Natural killer cell (primary cell): ENCODE measurements at regions not wholly inside any gene's neighbourhood (a gene's known extent, or its start where the extent isn't known, plus 50 kb on each side); places are given as distances from the start of the nearest gene placed in this dataset.

Experiments
- ATAC-seq, 3 donors: fragments of 150-1000 bp in 2 of 3; fragments of 200-7000 bp in 1 of 3; cut with Tn5 transposase; 1 replicate in 1 of 3; 2 replicates in 2 of 3; pipeline ENCODE4 v1.10.0; 2021; ENCODE audit warnings: mild to moderate bottlenecking in 2 of 3, moderate library complexity in 2 of 3
- DNase-seq, 2 donors: peaks; one replicate each; pipeline versions ENCODE4 v3.0.0 to v3.0.0-alpha.2; 2013 to 2021; ENCODE audit warnings: mixed read lengths in 1 of 2
- H3K27ac ChIP-seq: one replicate; pipeline ENCODE4 v1.5.1; 2013; ENCODE audit warnings: mild to moderate bottlenecking, low read length
- H3K27me3 ChIP-seq: one replicate; pipeline ENCODE4 v1.6.1; 2013; ENCODE audit warnings: low read length; ENCODE audit not compliant: control insufficient read depth, insufficient read depth
- H3K36me3 ChIP-seq: one replicate; pipeline ENCODE4 v1.6.1; 2013; ENCODE audit warnings: low read length; ENCODE audit not compliant: control insufficient read depth, insufficient read depth
- H3K4me1 ChIP-seq: one replicate; pipeline ENCODE4 v1.6.1; 2013; ENCODE audit warnings: low read length; ENCODE audit not compliant: control insufficient read depth, insufficient read depth
- H3K4me3 ChIP-seq: one replicate; pipeline ENCODE4 v1.5.1; 2013; ENCODE audit warnings: low read length
- H3K9me3 ChIP-seq: one replicate; pipeline ENCODE4 v1.6.1; 2013; ENCODE audit warnings: low read length; ENCODE audit not compliant: control insufficient read depth, insufficient read depth
- H3K27ac Mint-ChIP-seq, 2 donors: one replicate each; pipeline ENCODE4 v1.8.0; 2022; ENCODE audit warnings: mild to moderate bottlenecking in 2 of 2, mixed read lengths in 2 of 2, moderate library complexity in 1 of 2
- H3K27me3 Mint-ChIP-seq, 2 donors: one replicate each; pipeline ENCODE4 v1.8.0; 2022; ENCODE audit warnings: low read depth in 2 of 2, mixed read lengths in 2 of 2
- H3K36me3 Mint-ChIP-seq: one replicate; pipeline ENCODE4 v1.8.0; 2022; ENCODE audit warnings: mixed read lengths
- H3K4me1 Mint-ChIP-seq, 2 donors: one replicate each; pipeline ENCODE4 v1.8.0; 2022; ENCODE audit warnings: mixed read lengths in 2 of 2
- H3K4me3 Mint-ChIP-seq: one replicate; pipeline ENCODE4 v1.8.0; 2022; ENCODE audit warnings: mild to moderate bottlenecking, moderate library complexity, mixed read lengths
- H3K9me3 Mint-ChIP-seq, 2 donors: one replicate each; pipeline ENCODE4 v1.8.0; 2022; ENCODE audit warnings: mixed read lengths in 2 of 2
- CTCF ChIP-seq: fragments of 200-600 bp; IDR thresholded peaks from one replicate; pipeline ENCODE4 v1.8.0; 2022; ENCODE audit warnings: antibody characterized with exemption
- WGBS: methylation state at CpG from one replicate; pipeline ENCODE4 v1.1.7; 2013; ENCODE audit warnings: missing lambda C conversion rate; ENCODE audit not compliant: insufficient coverage; 5-methylcytosine and 5-hydroxymethylcytosine counted together
- intact Hi-C: fragments of 100-400 bp; cut with micrococcal nuclease; formaldehyde crosslinking; loops from one replicate; pipeline ENCODE4 v1.14.2; 2022

DNA sequence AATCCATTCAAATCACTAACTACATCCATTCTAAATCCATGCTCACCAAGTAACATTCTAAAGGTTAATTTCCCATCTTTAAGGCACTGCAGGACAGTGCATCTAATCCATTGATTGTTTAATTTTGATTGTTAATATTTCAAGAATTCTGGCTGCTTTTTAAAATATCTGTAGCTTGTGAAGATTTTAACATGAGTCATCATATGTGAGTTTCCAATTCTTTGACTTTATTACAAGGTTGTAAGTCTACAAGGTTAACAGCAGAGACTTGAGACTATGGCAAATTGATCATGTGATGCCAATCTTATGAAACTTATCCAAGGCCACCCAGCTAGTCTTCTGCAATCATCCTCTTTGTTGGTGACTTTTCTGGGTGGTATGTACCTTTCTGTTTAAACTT lies 349.2 kb upstream of the ZC3H15 start:
- ATAC-seq (no peak), DNase-seq (no peak)
- Histone ChIP-seq H3K4me1 (no peaks in the 10 kb centered on the region), H3K27ac (no peak overlapping the region), H3K27me3 (no peaks in the 10 kb centered on the region), H3K4me3 (no peak overlapping the region), H3K36me3 (no peaks in the 10 kb centered on the region), H3K9me3 (peaks cover 3% of the 10 kb centered on the region)
- H3K9me3 Mint-ChIP-seq = peaks cover 9 to 25% of the 10 kb centered on the region in 2 donors
- no peaks in the 10 kb centered on the region for H3K4me1 Mint-ChIP-seq
- intact Hi-C loops = no loop called here
- no peak for TF ChIP-seq CTCF
- no peak overlapping the region for H3K27ac Mint-ChIP-seq
- no peak overlapping the region for H3K4me3 Mint-ChIP-seq
- peaks cover 6% of the 10 kb centered on the region for H3K36me3 Mint-ChIP-seq
- no peaks in the 10 kb centered on the region for H3K27me3 Mint-ChIP-seq

GRCh38 chr2:186138845-186139244 lies 347.2 kb upstream of the ZC3H15 start:
- H3K9me3 Mint-ChIP-seq = peaks cover 13 to 30% of the 10 kb centered on the region in 2 donors
- WGBS = 100% methylated on average over 1 of the region's 2 CpGs
- intact Hi-C loops = no loop called here

GRCh38 chr2:186159101-186159500 lies 327.0 kb upstream of the ZC3H15 start:
- Histone ChIP-seq H3K36me3 (no peaks in the 10 kb centered on the region), H3K27me3 (no peaks in the 10 kb centered on the region), H3K27ac (no peak overlapping the region), H3K9me3 (peaks cover 5% of the 10 kb centered on the region), H3K4me1 (no peaks in the 10 kb centered on the region), H3K4me3 (no peak overlapping the region)
- H3K27ac Mint-ChIP-seq = no peak overlapping the region
- no peak for TF ChIP-seq CTCF
- H3K4me3 Mint-ChIP-seq = no peak overlapping the region
- intact Hi-C loops = no loop called here
- no peak for ATAC-seq
- H3K27me3 Mint-ChIP-seq = no peaks in the 10 kb centered on the region
- H3K4me1 Mint-ChIP-seq = no peaks in the 10 kb centered on the region
- peaks cover 55% of the 10 kb centered on the region for H3K36me3 Mint-ChIP-seq
- peaks cover 13 to 36% of the 10 kb centered on the region in 2 donors for H3K9me3 Mint-ChIP-seq
- DNase-seq = no peak

More at GRCh38 chr2:186138845-186139244, 347.2 kb upstream of the ZC3H15 start:
- Mint-ChIP-seq H3K27ac (no peak overlapping the region), H3K27me3 (no peaks in the 10 kb centered on the region), H3K36me3 (peaks cover 6% of the 10 kb centered on the region), H3K4me3 (no peak overlapping the region), H3K4me1 (no peaks in the 10 kb centered on the region)
- no peaks in the 10 kb centered on the region for H3K4me1 ChIP-seq
- H3K27ac ChIP-seq = no peak overlapping the region
- H3K27me3 ChIP-seq = no peaks in the 10 kb centered on the region
- ATAC-seq = no peak
- H3K4me3 ChIP-seq = no peak overlapping the region
- DNase-seq = no peak
- H3K36me3 ChIP-seq = no peaks in the 10 kb centered on the region
- no peak for TF ChIP-seq CTCF
- H3K9me3 ChIP-seq = peaks cover 3% of the 10 kb centered on the region

GRCh38 chr2:186164325-186164724 lies 321.7 kb upstream of the ZC3H15 start:
- Histone ChIP-seq H3K27ac (no peak overlapping the region), H3K4me1 (no peaks in the 10 kb centered on the region), H3K9me3 (peaks cover 2% of the 10 kb centered on the region), H3K4me3 (no peak overlapping the region), H3K27me3 (no peaks in the 10 kb centered on the region), H3K36me3 (no peaks in the 10 kb centered on the region)
- Mint-ChIP-seq H3K4me3 (no peak overlapping the region), H3K27ac (no peak overlapping the region), H3K27me3 (no peaks in the 10 kb centered on the region), H3K9me3 (peaks cover 10 to 21% of the 10 kb centered on the region in 2 donors), H3K4me1 (no peaks in the 10 kb centered on the region), H3K36me3 (peaks cover 29% of the 10 kb centered on the region)
- no peak for DNase-seq
- WGBS = 97% methylated on average over 2 of the region's 2 CpGs
- intact Hi-C loops = no loop called here
- TF ChIP-seq CTCF = no peak
- no peak for ATAC-seq
